ENCODE measurements at regions not wholly inside any gene's neighbourhood (a gene's known extent, or its start where the extent isn't known, plus 50 kb on each side); places are given as distances from the start of the nearest gene placed in this dataset.
"Not testable (repeated sequence)": the region's sequence is repeated elsewhere in the genome, so short reads cannot be mapped to it uniquely, and the experiment has no call there.

GRCh38 chr1:146537775-146538373 is 309.1 kb upstream of the NOTCH2NLA start:
- H3K9me3 ChIP-seq (replicated peaks in 1 of 3); H3K4me1 ChIP-seq (replicated peaks in 1 of 2); H3K36me3 ChIP-seq (replicated peaks in 1 of 2); intact Hi-C loops (cut with DNase I); DNase-seq; H3K4me3 ChIP-seq; H3K27ac ChIP-seq; H3K27me3 ChIP-seq: not testable (repeated sequence)
- 100% methylated on average over 1 of the region's 2 CpGs; no CpG with 5 or more reads in 2 of the 4 donors for WGBS, 4 donors

- H3K36me3 ChIP-seq (replicated peaks in 1 of 2); H3K27ac ChIP-seq; intact Hi-C loops (cut with DNase I); H3K4me3 ChIP-seq; H3K27me3 ChIP-seq; DNase-seq; H3K4me1 ChIP-seq (replicated peaks in 1 of 2); H3K9me3 ChIP-seq (replicated peaks in 1 of 3): not testable (repeated sequence)
- no CpG with 5 or more reads among the region's 1 CpG for WGBS, 4 donors
Measured at GRCh38 chr1:146536028-146536427, 307.2 kb upstream of the NOTCH2NLA start.

GRCh38 chr1:146535575-146535974 is 306.8 kb upstream of the NOTCH2NLA start:
- H3K4me3 ChIP-seq; intact Hi-C loops (cut with DNase I): not testable (repeated sequence)

GRCh38 chr1:146530958-146531357 is 302.1 kb upstream of the NOTCH2NLA start:
- WGBS, 4 donors: no CpG with 5 or more reads among the region's 6 CpGs
- DNase-seq; H3K9me3 ChIP-seq (replicated peaks in 1 of 3); intact Hi-C loops (cut with DNase I); H3K36me3 ChIP-seq (replicated peaks in 1 of 2); H3K4me3 ChIP-seq; H3K4me1 ChIP-seq (replicated peaks in 1 of 2); H3K27ac ChIP-seq; H3K27me3 ChIP-seq: not testable (repeated sequence)

More at GRCh38 chr1:146535575-146535974, 306.8 kb upstream of the NOTCH2NLA start:
- whole genome bisulfite sequencing, 4 donors: no CpG with 5 or more reads among the region's 3 CpGs
- not testable (repeated sequence) for H3K27ac ChIP-seq; H3K4me1 ChIP-seq (replicated peaks in 1 of 2); H3K36me3 ChIP-seq (replicated peaks in 1 of 2); DNase-seq; H3K27me3 ChIP-seq; H3K9me3 ChIP-seq (replicated peaks in 1 of 3)

GRCh38 chr1:146522812-146523211 is 294.0 kb upstream of the NOTCH2NLA start:
- H3K27me3 ChIP-seq; H3K27ac ChIP-seq; H3K4me3 ChIP-seq; H3K36me3 ChIP-seq (replicated peaks in 1 of 2); intact Hi-C loops (cut with DNase I); H3K4me1 ChIP-seq (replicated peaks in 1 of 2); H3K9me3 ChIP-seq (replicated peaks in 1 of 3); DNase-seq: not testable (repeated sequence)
- no CpG with 5 or more reads among the region's 4 CpGs for WGBS, 4 donors

- DNase-seq; intact Hi-C loops (cut with DNase I): not testable (repeated sequence)
- no CpG with 5 or more reads among the region's 6 CpGs for WGBS, 4 donors
Measured at GRCh38 chr1:146522345-146522744, 293.5 kb upstream of the NOTCH2NLA start.

GRCh38 chr1:146521804-146522203 is 293.0 kb upstream of the NOTCH2NLA start:
- H3K4me1 ChIP-seq (replicated peaks in 1 of 2); H3K36me3 ChIP-seq (replicated peaks in 1 of 2); H3K4me3 ChIP-seq; DNase-seq; H3K27ac ChIP-seq; H3K27me3 ChIP-seq; H3K9me3 ChIP-seq (replicated peaks in 1 of 3); intact Hi-C loops (cut with DNase I): not testable (repeated sequence)
- no CpG with 5 or more reads among the region's 2 CpGs for WGBS, 4 donors

More at GRCh38 chr1:146522345-146522744, 293.5 kb upstream of the NOTCH2NLA start:
- not testable (repeated sequence) for H3K27ac ChIP-seq; H3K9me3 ChIP-seq (replicated peaks in 1 of 3); H3K36me3 ChIP-seq (replicated peaks in 1 of 2); H3K4me3 ChIP-seq; H3K27me3 ChIP-seq; H3K4me1 ChIP-seq (replicated peaks in 1 of 2)

GRCh38 chr1:146513754-146514153 is 284.9 kb upstream of the NOTCH2NLA start:
- H3K4me1 ChIP-seq (replicated peaks in 1 of 2); H3K9me3 ChIP-seq (replicated peaks in 1 of 3); DNase-seq; intact Hi-C loops (cut with DNase I); H3K36me3 ChIP-seq (replicated peaks in 1 of 2); H3K27ac ChIP-seq; H3K4me3 ChIP-seq; H3K27me3 ChIP-seq: not testable (repeated sequence)
- WGBS, 4 donors: no CpG with 5 or more reads among the region's 4 CpGs

GRCh38 chr1:146511047-146511777 is 282.4 kb upstream of the NOTCH2NLA start:
- H3K27me3 ChIP-seq; H3K9me3 ChIP-seq (replicated peaks in 1 of 3); H3K4me3 ChIP-seq; H3K4me1 ChIP-seq (replicated peaks in 1 of 2); DNase-seq; H3K36me3 ChIP-seq (replicated peaks in 1 of 2); intact Hi-C loops (cut with DNase I); H3K27ac ChIP-seq: not testable (repeated sequence)
- WGBS, 4 donors: 89 to 96% methylated on average over 2 of the region's 7 CpGs; no CpG with 5 or more reads in 2 of the 4 donors

GRCh38 chr1:146510248-146510983 is 281.6 kb upstream of the NOTCH2NLA start:
- WGBS, 4 donors: no CpG with 5 or more reads among the region's 4 CpGs
- H3K4me1 ChIP-seq (replicated peaks in 1 of 2); H3K9me3 ChIP-seq (replicated peaks in 1 of 3); intact Hi-C loops (cut with DNase I); DNase-seq; H3K27me3 ChIP-seq; H3K4me3 ChIP-seq; H3K36me3 ChIP-seq (replicated peaks in 1 of 2); H3K27ac ChIP-seq: not testable (repeated sequence)

GRCh38 chr1:146504121-146504520 is 275.3 kb upstream of the NOTCH2NLA start:
- not testable (repeated sequence) for H3K4me1 ChIP-seq (replicated peaks in 1 of 2)
- 60 to 91% (median 78%) methylated on average over 2 to 3 of the region's 4 CpGs; no CpG with 5 or more reads in 1 of the 4 donors for WGBS, 4 donors

More at GRCh38 chr1:146504121-146504520, 275.3 kb upstream of the NOTCH2NLA start:
- H3K27me3 ChIP-seq; H3K36me3 ChIP-seq (replicated peaks in 1 of 2); intact Hi-C loops (cut with DNase I); H3K4me3 ChIP-seq; H3K9me3 ChIP-seq (replicated peaks in 1 of 3); H3K27ac ChIP-seq; DNase-seq: not testable (repeated sequence)

All from adrenal gland (tissue), 9 donors.